Caco-2 (cell line): ENCODE measurements at regions not wholly inside any gene's neighbourhood (a gene's known extent, or its start where the extent isn't known, plus 50 kb on each side); places are given as distances from the start of the nearest gene placed in this dataset.

ENCODE experiments used
- BruUV-seq: library from RNA; stranded (reverse); fragments of 400-500 nt; replicated peaks from 2 replicates; lab custom pipeline; 2021; lab: Mats Ljungman, UMichigan
- CTCF ChIA-PET: fragments of 300-600 bp; sonication (Branson Sonifier 250); formaldehyde crosslinking; loops from one replicate; lab custom pipeline; 2022; ENCODE audit warnings: antibody characterized with exemption; lab: Charles Lee
- POLR2A ChIA-PET: fragments of 300-600 bp; sonication (Branson Sonifier 250); formaldehyde crosslinking; loops from one replicate; lab custom pipeline; 2022; ENCODE audit warnings: antibody characterized with exemption; lab: Charles Lee
- DNase-seq, 2 experiments: peaks; one replicate each; pipeline versions ENCODE4 v3.0.0 to v3.0.0-alpha.2; 2020 to 2022
- H3K27me3 ChIP-seq: replicated peaks from 2 replicates; pipeline ENCODE4 v1.6.0; 2011; ENCODE audit warnings: low read length; ENCODE audit not compliant: control insufficient read depth, insufficient read depth
- H3K36me3 ChIP-seq: 2 replicates; pipeline ENCODE4 v1.5.1; 2011; ENCODE audit warnings: low read length; ENCODE audit not compliant: control insufficient read depth, insufficient read depth
- H3K4me1 ChIP-seq: fragments of 250-450 bp; sonication (Bioruptor Pico); 2 replicates; pipeline ENCODE4 v1.5.1; 2020; ENCODE audit warnings: mild to moderate bottlenecking
- H3K4me3 ChIP-seq: 2 replicates; pipeline ENCODE4 v1.5.1; 2011; ENCODE audit warnings: low read depth, mild to moderate bottlenecking, control low read depth, low read length
- H3K9me3 ChIP-seq: fragments of 250-450 bp; sonication (Bioruptor Pico); 2 replicates; pipeline ENCODE4 v1.5.1; 2020; ENCODE audit warnings: mild to moderate bottlenecking, moderate library complexity
- H3K27ac Mint-ChIP-seq: one replicate; pipeline ENCODE4 v1.8.0; 2022; ENCODE audit warnings: mixed read lengths; ENCODE audit not compliant: unreplicated experiment
- H3K27me3 Mint-ChIP-seq: one replicate; pipeline ENCODE4 v1.8.0; 2022; ENCODE audit warnings: mixed read lengths; ENCODE audit not compliant: insufficient read depth, unreplicated experiment
- H3K36me3 Mint-ChIP-seq: one replicate; pipeline ENCODE4 v1.8.0; 2022; ENCODE audit warnings: mild to moderate bottlenecking, mixed read lengths; ENCODE audit not compliant: insufficient read depth, unreplicated experiment
- H3K4me1 Mint-ChIP-seq: one replicate; pipeline ENCODE4 v1.8.0; 2022; ENCODE audit warnings: low read depth, mixed read lengths; ENCODE audit not compliant: unreplicated experiment
- H3K4me3 Mint-ChIP-seq: one replicate; pipeline ENCODE4 v1.8.0; 2022; ENCODE audit warnings: mild to moderate bottlenecking, moderate library complexity, mixed read lengths; ENCODE audit not compliant: unreplicated experiment
- H3K9me3 Mint-ChIP-seq: one replicate; pipeline ENCODE4 v1.8.0; 2022; ENCODE audit warnings: mixed read lengths; ENCODE audit not compliant: unreplicated experiment
- intact Hi-C: fragments of 100-400 bp; cut with micrococcal nuclease; formaldehyde crosslinking; loops from one replicate; pipeline ENCODE4 v1.10.0; 2022; ENCODE audit not compliant: unreplicated experiment
- TF ChIP-seq, protein P1 (sequence below), 2 experiments: fragments of 200-600 bp in 1 of 2; IDR thresholded peaks; 1 replicate in 1 of 2; 2 replicates in 1 of 2; pipeline versions ENCODE4 v1.5.1 to v1.8.0; 2011 to 2022; ENCODE audit warnings: antibody characterized with exemption in 1 of 2, control low read depth in 1 of 2, inconsistent platforms in 1 of 2, low read depth in 1 of 2, low read length in 1 of 2, mild to moderate bottlenecking in 1 of 2, moderate library complexity in 1 of 2; ENCODE audit not compliant: insufficient read depth in 1 of 2, severe bottlenecking in 1 of 2, unreplicated experiment in 1 of 2

DNA sequence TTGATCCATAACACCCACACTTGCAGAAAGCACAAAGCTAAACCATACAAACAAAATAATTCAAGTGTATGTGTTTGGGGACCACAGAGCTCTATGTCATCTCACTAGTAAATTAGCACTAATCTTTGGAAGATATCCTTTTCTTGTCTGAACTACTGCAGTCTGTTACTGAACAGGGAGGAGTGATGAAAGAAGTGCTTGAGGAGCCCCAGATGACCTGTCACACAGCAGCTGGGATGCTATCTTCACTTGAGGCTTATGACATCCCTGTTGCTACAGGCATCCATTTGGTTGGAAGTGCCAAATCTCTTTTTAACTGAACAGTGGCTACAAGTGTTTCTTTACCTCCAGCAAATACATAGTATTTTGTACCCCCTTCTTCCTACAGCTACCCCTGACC lies 386.3 kb upstream of the CHAC2 start:
- 0 out of 2 replicates have a peak, but pooled peaks cover 2% of the 10 kb centered on the region for H3K9me3 ChIP-seq
- no peaks in the 10 kb centered on the region for H3K36me3 ChIP-seq
- ChIA-PET POLR2A (no interaction called here), CTCF (no interaction called here)
- Mint-ChIP-seq H3K27me3 (no peaks in the 10 kb centered on the region), H3K4me1 (no peaks in the 10 kb centered on the region), H3K36me3 (no peaks in the 10 kb centered on the region), H3K9me3 (peaks cover 11% of the 10 kb centered on the region), H3K4me3 (no peak overlapping the region), H3K27ac (no peak overlapping the region)
- no peaks in the 10 kb centered on the region for H3K27me3 ChIP-seq
- TF ChIP-seq, protein P1, sequence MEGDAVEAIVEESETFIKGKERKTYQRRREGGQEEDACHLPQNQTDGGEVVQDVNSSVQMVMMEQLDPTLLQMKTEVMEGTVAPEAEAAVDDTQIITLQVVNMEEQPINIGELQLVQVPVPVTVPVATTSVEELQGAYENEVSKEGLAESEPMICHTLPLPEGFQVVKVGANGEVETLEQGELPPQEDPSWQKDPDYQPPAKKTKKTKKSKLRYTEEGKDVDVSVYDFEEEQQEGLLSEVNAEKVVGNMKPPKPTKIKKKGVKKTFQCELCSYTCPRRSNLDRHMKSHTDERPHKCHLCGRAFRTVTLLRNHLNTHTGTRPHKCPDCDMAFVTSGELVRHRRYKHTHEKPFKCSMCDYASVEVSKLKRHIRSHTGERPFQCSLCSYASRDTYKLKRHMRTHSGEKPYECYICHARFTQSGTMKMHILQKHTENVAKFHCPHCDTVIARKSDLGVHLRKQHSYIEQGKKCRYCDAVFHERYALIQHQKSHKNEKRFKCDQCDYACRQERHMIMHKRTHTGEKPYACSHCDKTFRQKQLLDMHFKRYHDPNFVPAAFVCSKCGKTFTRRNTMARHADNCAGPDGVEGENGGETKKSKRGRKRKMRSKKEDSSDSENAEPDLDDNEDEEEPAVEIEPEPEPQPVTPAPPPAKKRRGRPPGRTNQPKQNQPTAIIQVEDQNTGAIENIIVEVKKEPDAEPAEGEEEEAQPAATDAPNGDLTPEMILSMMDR (IDR thresholded peaks at IDR 0.05; ENCODE audit: insufficient read depth in 1 of 2, low read depth in 1 of 2, low read length in 1 of 2, severe bottlenecking in 1 of 2, unreplicated experiment in 1 of 2), result no peak
- no peaks in the 10 kb centered on the region for H3K4me1 ChIP-seq
- DNase-seq, result no peak
- intact Hi-C loops, result no loop called here
- BruUV-seq, result no TSS peak
- H3K4me3 ChIP-seq, result no peak overlapping the region

DNA sequence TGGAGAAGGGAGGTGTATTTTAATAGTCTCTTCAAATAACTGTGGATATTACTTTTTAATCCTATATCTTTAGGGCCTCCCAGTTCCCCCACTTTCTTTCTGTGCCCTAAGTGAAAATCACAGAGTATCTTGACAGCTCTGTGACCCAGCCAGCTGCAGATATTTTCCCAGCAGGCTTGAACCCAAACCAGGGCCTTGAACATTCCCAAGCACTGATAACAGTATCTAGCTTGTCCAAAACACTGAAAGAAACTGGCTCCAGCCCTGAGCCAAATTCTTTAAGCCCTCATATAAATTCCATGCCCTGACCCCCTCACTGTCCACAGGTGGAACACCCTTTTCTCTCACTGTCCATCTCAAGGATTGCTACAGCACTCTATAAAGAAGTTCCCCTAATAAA lies 388.1 kb upstream of the CHAC2 start:
- Mint-ChIP-seq H3K9me3 (peaks cover 19% of the 10 kb centered on the region), H3K27me3 (no peaks in the 10 kb centered on the region), H3K4me3 (no peak overlapping the region), H3K4me1 (no peaks in the 10 kb centered on the region), H3K27ac (no peak overlapping the region), H3K36me3 (no peaks in the 10 kb centered on the region)
- no peak overlapping the region for H3K4me3 ChIP-seq
- BruUV-seq, result no TSS peak
- H3K36me3 ChIP-seq, result no peaks in the 10 kb centered on the region
- TF ChIP-seq, protein P1 (IDR thresholded peaks at IDR 0.05; ENCODE audit: insufficient read depth in 1 of 2, low read depth in 1 of 2, low read length in 1 of 2, severe bottlenecking in 1 of 2, unreplicated experiment in 1 of 2), result no peak
- no peaks in the 10 kb centered on the region for H3K4me1 ChIP-seq
- ChIA-PET POLR2A (no interaction called here), CTCF (no interaction called here)
- intact Hi-C loops, result no loop called here
- H3K9me3 ChIP-seq, result 0 out of 2 replicates have a peak, but pooled peaks cover 4% of the 10 kb centered on the region
- DNase-seq, result no peak
- H3K27me3 ChIP-seq, result no peaks in the 10 kb centered on the region

DNA sequence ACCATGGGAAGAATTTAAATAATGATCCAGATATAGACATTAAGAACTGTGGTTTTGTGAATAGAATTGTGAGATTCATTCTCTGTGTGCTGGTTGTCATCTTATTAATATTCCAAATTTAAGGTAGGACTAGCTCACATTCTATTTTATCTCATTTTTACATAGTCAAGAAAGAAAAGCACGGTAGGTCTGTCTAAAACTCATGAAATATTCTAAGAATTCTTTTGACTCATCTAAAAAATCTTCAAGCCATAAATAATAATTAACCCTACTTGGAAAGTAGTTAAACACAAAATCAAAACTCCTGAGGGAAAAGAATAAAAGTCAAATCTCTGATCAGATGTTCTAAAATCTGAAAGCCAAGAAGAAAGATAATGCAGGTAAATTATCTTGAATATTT lies 388.8 kb upstream of the CHAC2 start:
- Histone ChIP-seq H3K27me3 (no peaks in the 10 kb centered on the region), H3K4me3 (no peak overlapping the region), H3K4me1 (no peaks in the 10 kb centered on the region), H3K9me3 (0 out of 2 replicates have a peak, but pooled peaks cover 4% of the 10 kb centered on the region), H3K36me3 (no peaks in the 10 kb centered on the region)
- Mint-ChIP-seq H3K27me3 (no peaks in the 10 kb centered on the region), H3K4me1 (no peaks in the 10 kb centered on the region), H3K4me3 (no peak overlapping the region), H3K9me3 (peaks cover 19% of the 10 kb centered on the region), H3K36me3 (no peaks in the 10 kb centered on the region), H3K27ac (no peak overlapping the region)
- intact Hi-C loops, result no loop called here
- no peak for DNase-seq
- TF ChIP-seq, protein P1 (IDR thresholded peaks at IDR 0.05; ENCODE audit: insufficient read depth in 1 of 2, low read depth in 1 of 2, low read length in 1 of 2, severe bottlenecking in 1 of 2, unreplicated experiment in 1 of 2), result no peak
- POLR2A ChIA-PET, result no interaction called here
- BruUV-seq, result no TSS peak
- CTCF ChIA-PET, result no interaction called here
